ENCODE measurements at regions not wholly inside any gene's neighbourhood (a gene's known extent, or its start where the extent isn't known, plus 50 kb on each side); places are given as distances from the start of the nearest gene placed in this dataset.
A peak's percentile ranks its signal among the peaks of the same experiment; 100 is the strongest.
"Not testable (repeated sequence)": the region's sequence is repeated elsewhere in the genome, so short reads cannot be mapped to it uniquely, and the experiment has no call there.

GRCh38 chrX:75673468-75673867, 111.6 kb downstream of the MAGEE2 start:
- DNase-seq: no peak

GRCh38 chrX:75655627-75656026, 129.4 kb downstream of the MAGEE2 start:
- DNase-seq: no peak

- DNase-seq: no peak
Observed at GRCh38 chrX:75649829-75650228, 127.0 kb upstream of the ZDHHC15 start.

GRCh38 chrX:75648803-75649588, 126.2 kb upstream of the ZDHHC15 start:
- DNase-seq: no peak

GRCh38 chrX:75642811-75643361, 120.0 kb upstream of the ZDHHC15 start:
- no peak for DNase-seq

GRCh38 chrX:75638332-75638731, 115.5 kb upstream of the ZDHHC15 start:
- peak; percentile 54 for DNase-seq

DNA sequence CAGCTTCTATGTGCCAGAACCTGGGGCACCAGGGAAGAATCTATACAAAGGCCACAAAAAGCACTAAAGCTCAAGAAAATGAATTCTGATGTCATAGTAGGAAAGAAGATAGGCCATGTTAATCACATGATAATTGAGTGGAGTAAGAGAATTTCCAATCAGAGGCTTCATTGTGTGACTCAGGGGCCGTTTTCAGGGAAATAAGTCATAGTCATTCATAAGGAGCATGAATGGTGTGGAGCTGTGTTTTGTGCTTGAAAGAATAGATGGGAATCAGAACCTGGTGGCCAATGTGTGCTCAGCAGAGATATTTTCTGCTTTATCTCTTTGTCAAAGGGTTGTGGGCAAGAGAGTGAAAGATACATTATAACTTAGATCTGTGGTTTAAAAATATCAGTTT, 102.4 kb upstream of the ZDHHC15 start:
- DNase-seq: no peak

DNA sequence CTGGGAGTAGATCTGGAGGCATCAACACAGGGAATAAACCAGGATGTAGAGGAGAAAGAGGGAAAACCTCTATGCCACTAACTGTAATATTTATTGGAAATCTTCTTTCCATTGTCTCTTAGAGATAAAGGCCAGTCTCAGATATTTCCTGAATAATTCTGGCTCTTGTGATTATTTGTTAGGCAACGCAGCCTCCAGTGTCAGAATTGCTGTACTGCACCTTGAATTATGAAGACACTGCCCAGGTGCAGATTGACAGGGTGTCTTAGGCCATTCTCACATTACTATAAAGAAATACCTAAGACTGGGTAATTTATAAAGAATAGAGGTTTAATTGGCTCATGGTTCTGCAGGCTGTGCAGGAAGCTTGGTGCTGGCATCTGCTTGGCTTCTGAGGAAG, 100.7 kb upstream of the ZDHHC15 start:
- DNase-seq: peak; percentile 1

GRCh38 chrX:75609406-75609805, 86.6 kb upstream of the ZDHHC15 start:
- no peak for DNase-seq

DNA sequence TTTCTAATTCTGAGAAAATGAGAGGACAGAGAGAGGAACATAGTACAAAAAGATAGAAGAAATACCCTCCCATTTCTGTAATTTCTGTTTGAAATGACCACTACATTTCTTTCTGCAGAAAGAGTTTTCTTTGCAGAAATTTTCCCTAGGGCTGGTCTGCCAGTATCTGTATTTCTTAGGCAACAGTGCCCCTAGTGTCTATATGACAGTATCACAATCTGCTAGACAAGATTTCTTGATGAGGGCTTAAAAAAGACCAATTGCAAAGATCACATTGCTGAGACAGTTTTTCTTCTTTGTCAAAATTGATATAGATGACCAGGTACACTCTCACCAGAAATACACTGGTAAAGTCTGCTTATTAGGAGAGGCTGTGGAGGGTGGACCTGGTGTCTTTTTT, 81.0 kb upstream of the ZDHHC15 start:
- DNase-seq: peak; percentile 36

DNA sequence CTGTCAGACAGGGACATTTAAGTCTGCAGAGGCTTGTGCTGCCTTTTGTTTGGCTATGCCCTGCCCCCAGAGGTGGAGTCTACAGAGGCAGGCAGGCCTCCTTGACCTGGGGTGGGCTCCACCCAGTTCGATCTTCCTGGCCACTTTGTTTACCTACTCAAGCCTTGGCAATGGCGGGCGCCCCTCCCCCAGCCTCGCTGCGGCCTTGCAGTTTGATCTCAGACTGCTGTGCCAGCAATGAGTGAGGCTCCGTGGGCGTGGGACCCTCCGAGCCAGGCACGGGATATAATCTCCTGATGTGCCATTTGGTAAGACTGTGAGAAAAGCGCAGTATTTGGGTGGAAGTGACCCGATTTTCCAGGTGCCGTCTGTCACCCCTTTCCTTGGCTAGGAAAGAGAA, 79.2 kb upstream of the ZDHHC15 start:
- not testable (repeated sequence) for DNase-seq

DNA sequence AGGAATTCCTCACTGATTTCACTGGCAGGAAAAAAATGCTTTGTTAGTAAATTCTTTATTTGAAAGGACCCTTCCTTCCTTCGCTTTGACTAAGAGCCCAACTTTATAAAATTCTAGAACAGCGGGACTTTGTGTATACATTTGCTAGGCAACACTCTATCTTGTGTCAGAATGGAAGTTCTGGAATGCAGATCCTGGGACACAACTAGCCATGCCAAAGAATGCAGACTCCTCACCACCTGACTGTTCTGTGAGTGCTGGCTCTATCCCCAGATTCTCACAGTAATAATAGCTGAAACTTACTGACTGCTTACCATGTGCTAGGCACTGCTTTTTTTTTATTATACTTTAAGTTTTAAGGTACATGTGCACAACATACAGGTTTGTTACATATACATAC, 73.3 kb upstream of the ZDHHC15 start:
- no peak for DNase-seq

DNA sequence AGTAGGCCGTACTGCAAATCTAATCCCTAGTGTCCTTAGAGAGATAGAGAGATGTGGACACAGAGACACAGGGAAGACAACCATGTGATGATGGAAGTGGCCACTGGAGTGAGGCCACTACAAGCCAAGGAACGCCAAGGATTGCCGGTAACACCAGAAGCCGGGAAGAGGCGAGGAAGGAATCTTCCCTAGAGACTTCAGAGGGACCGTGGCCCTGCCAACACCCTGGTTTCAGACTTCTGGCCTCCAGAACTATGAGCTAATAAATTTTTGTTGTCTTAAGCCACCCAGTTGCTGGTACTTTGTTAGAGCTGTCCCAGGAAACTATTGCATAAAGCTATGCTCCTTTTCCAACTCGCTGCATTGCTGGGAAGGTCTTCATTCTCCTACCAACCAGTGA, 70.3 kb upstream of the ZDHHC15 start:
- DNase-seq: not testable (repeated sequence)

DNA sequence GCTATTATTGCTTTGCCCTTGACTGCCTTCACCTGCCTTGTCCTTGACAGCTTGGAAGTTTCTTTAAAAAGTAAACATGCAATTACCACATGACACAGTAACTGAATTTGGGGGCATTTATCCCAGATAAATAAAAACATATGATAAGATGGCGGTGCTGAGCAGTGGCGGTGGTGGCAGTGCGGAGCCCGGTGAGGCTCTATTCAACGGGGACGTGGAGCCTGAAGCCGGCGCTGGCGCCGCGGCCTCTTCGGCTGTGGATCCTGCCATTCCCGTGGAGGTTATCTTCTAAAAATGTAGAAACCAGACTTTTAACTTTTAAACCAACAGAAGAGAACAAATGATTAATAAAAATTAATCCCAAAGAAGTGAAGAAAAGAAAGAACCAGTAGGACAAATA, 59.7 kb upstream of the ZDHHC15 start:
- DNase-seq: no peak

All from tongue (tissue), 1 donor.